ENCODE measurements at regions not wholly inside any gene's neighbourhood (a gene's known extent, or its start where the extent isn't known, plus 50 kb on each side); places are given as distances from the start of the nearest gene placed in this dataset.

DNA sequence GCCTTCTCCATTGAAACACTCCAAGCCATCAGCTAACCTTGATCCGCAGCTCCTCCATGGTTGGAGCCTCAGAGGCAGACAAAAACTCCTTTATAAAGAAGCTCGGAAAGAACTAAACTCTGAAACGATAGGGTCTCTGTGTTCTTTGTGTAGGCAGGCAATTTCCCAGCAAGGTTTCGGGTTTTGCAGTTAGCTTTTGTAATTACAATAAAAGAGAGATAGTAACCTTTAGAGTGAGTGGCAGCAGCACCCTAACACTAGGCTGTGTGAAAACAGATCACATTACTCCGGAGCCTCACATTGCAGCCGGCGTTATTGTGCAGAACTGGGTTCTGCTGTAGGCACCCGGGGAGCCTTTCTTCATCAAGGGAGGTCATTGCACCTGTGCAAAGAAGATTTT lies 115.8 kb upstream of the MAP3K1 start:
- peaks cover 19% of the 10 kb centered on the region for H3K27me3 Mint-ChIP-seq (ENCODE audit: insufficient read depth, unreplicated experiment)
- ChIA-PET CTCF (no interaction called here), POLR2A (interaction anchor here (0.6 to 1.5 kb wide), 4 partner anchors 11 to 407 kb away, joined by 3 to 4 read pairs (median 3); no protein-coding TSS in a partner anchor)
- no peaks in the 10 kb centered on the region for H3K36me3 Mint-ChIP-seq (ENCODE audit: insufficient read depth, unreplicated experiment)
- DNase-seq (ENCODE audit: unreplicated experiment): no peak
- no peak overlapping the region for H3K4me3 Mint-ChIP-seq (ENCODE audit: unreplicated experiment)
- intact Hi-C loops (cut with micrococcal nuclease): no loop called here
- no peaks in the 10 kb centered on the region for H3K9me3 Mint-ChIP-seq (ENCODE audit: unreplicated experiment)
- TF ChIP-seq, protein P1, sequence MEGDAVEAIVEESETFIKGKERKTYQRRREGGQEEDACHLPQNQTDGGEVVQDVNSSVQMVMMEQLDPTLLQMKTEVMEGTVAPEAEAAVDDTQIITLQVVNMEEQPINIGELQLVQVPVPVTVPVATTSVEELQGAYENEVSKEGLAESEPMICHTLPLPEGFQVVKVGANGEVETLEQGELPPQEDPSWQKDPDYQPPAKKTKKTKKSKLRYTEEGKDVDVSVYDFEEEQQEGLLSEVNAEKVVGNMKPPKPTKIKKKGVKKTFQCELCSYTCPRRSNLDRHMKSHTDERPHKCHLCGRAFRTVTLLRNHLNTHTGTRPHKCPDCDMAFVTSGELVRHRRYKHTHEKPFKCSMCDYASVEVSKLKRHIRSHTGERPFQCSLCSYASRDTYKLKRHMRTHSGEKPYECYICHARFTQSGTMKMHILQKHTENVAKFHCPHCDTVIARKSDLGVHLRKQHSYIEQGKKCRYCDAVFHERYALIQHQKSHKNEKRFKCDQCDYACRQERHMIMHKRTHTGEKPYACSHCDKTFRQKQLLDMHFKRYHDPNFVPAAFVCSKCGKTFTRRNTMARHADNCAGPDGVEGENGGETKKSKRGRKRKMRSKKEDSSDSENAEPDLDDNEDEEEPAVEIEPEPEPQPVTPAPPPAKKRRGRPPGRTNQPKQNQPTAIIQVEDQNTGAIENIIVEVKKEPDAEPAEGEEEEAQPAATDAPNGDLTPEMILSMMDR (IDR thresholded peaks at IDR 0.05; ENCODE audit: unreplicated experiment): no peak
- no peak overlapping the region for H3K27ac Mint-ChIP-seq (ENCODE audit: low read depth, unreplicated experiment)
- BruUV-seq (replicated peaks): no TSS peak
- no peaks in the 10 kb centered on the region for H3K4me1 Mint-ChIP-seq (ENCODE audit: insufficient read depth, unreplicated experiment)

DNA sequence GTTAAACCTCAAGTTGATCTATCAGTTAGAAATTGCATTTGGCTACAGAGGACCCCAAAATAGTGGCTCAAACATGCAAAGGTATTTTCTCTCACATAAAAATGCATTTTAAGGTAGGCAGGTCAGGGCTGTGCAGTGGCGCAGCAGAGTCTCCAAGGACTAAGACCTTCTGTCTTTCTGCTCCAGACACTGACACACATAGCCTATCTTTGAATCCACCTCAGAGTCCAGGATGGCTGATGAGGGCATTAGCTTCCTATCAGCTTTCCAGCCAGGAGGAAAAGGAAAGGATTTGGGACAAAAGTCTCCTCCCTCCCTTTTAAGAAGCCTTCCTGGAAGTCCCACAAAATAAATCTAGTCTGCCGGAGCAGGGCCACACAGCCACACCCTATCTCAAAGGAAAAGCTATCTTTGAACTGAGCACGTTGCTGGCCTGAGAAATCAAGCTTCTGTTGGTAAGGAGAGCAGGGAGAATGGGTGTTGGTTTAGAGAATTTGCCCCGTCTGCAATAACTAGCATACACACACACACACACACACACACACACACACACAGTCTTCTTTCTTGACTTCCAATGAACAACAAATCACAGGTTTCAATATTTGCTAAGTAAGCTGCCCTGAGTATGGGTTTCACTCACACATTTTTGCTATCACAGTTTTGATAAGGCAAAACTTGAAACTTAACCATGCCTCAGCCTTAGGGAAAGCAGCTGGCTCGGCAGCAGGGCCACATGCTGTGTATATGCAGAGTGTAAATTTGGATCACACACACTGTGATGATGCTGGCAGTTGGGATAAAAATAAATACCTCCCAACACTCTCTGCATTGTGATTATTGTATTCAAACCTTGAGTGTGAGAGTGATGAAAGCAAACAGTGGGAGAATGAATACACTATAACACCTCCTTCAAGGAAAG lies 116.6 kb upstream of the MAP3K1 start:
- CTCF ChIA-PET: interaction anchor here (0.6 kb wide), 1 partner anchor 514 kb away, joined by 3 read pairs; no protein-coding TSS in a partner anchor
- Mint-ChIP-seq H3K27ac (ENCODE audit: low read depth, unreplicated experiment) (no peak overlapping the region), H3K4me1 (ENCODE audit: insufficient read depth, unreplicated experiment) (no peaks in the 10 kb centered on the region), H3K4me3 (ENCODE audit: unreplicated experiment) (no peak overlapping the region), H3K27me3 (ENCODE audit: insufficient read depth, unreplicated experiment) (peaks cover 11% of the 10 kb centered on the region), H3K9me3 (ENCODE audit: unreplicated experiment) (no peaks in the 10 kb centered on the region), H3K36me3 (ENCODE audit: insufficient read depth, unreplicated experiment) (no peaks in the 10 kb centered on the region)
- intact Hi-C loops (cut with micrococcal nuclease): no loop called here
- BruUV-seq (replicated peaks): no TSS peak
- TF ChIP-seq, protein P1 (IDR thresholded peaks at IDR 0.05; ENCODE audit: unreplicated experiment): no peak
- POLR2A ChIA-PET: interaction anchor here (0.6 to 1.0 kb wide), 3 partner anchors 18 to 82 kb away, joined by 3 to 5 read pairs (median 3); no protein-coding TSS in a partner anchor
- DNase-seq (ENCODE audit: unreplicated experiment): no peak

DNA sequence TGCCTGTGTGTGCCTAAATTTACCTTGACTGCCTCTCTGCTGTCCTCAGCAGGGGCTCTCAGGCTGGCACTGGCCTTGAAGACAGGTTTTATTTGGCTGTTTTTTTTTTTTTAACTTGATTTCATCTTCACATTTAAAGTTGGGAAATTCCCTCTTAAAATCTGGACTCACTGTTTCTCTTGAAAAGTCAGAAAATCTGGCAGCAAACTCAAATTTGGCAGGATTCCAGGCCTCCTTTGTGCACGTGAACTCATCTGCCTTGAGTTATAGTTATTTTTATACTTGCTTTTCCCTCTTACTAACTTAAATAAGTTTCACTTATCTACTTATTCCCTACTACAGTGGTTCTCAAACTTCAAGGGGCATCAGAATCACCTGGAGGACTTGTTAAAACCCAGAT lies 118.4 kb upstream of the MAP3K1 start:
- Mint-ChIP-seq H3K9me3 (ENCODE audit: unreplicated experiment) (no peaks in the 10 kb centered on the region), H3K36me3 (ENCODE audit: insufficient read depth, unreplicated experiment) (no peaks in the 10 kb centered on the region), H3K27me3 (ENCODE audit: insufficient read depth, unreplicated experiment) (no peaks in the 10 kb centered on the region), H3K4me1 (ENCODE audit: insufficient read depth, unreplicated experiment) (no peaks in the 10 kb centered on the region), H3K27ac (ENCODE audit: low read depth, unreplicated experiment) (peak overlapping the region; percentile 32), H3K4me3 (ENCODE audit: unreplicated experiment) (no peak overlapping the region)
- BruUV-seq (replicated peaks): no TSS peak
- DNase-seq (ENCODE audit: unreplicated experiment): peak; percentile 20
- POLR2A ChIA-PET: interaction anchor here (0.6 to 0.7 kb wide), 3 partner anchors 11 to 955 kb away, joined by 3 read pairs; no protein-coding TSS in a partner anchor
- intact Hi-C loops (cut with micrococcal nuclease): no loop called here
- CTCF ChIA-PET: interaction anchor here (1.1 kb wide), 1 partner anchor 11 kb away, joined by 5 read pairs; no protein-coding TSS in a partner anchor
- TF ChIP-seq, protein P1 (IDR thresholded peaks at IDR 0.05; ENCODE audit: unreplicated experiment): no peak

DNA sequence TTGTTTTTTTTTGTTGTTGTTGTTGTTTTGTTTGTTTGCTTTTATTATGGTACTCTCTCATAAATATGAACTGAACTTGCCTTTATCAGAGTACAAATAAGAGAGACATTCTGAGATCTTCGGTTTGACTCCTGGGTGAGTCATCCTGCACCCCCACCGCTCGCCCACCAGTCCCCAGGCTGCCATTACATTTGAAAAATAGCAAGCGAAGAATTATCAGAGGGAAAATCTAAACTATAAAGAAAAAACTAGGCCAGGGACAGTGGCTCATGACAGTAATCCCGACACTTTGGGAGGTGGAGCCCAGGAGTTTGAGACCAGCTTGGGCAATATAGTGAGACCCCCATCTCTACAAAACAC lies 122.1 kb upstream of the MAP3K1 start:
- Mint-ChIP-seq H3K36me3 (ENCODE audit: insufficient read depth, unreplicated experiment) (no peaks in the 10 kb centered on the region), H3K4me3 (ENCODE audit: unreplicated experiment) (no peak overlapping the region), H3K27ac (ENCODE audit: low read depth, unreplicated experiment) (no peak overlapping the region), H3K9me3 (ENCODE audit: unreplicated experiment) (no peaks in the 10 kb centered on the region), H3K27me3 (ENCODE audit: insufficient read depth, unreplicated experiment) (no peaks in the 10 kb centered on the region), H3K4me1 (ENCODE audit: insufficient read depth, unreplicated experiment) (no peaks in the 10 kb centered on the region)
- TF ChIP-seq, protein P1 (IDR thresholded peaks at IDR 0.05; ENCODE audit: unreplicated experiment): no peak
- BruUV-seq (replicated peaks): no TSS peak
- CTCF ChIA-PET: no interaction called here
- DNase-seq (ENCODE audit: unreplicated experiment): no peak
- POLR2A ChIA-PET: no interaction called here
- intact Hi-C loops (cut with micrococcal nuclease): no loop called here

Data from MCF 10A (cell line).